Panc1 (cell line): ENCODE measurements at regions not wholly inside any gene's neighbourhood (a gene's known extent, or its start where the extent isn't known, plus 50 kb on each side); places are given as distances from the start of the nearest gene placed in this dataset.
"Not testable (repeated sequence)": the region's sequence is repeated elsewhere in the genome, so short reads cannot be mapped to it uniquely, and the experiment has no call there.

Experiments
- ATAC-seq: fragments of 200-7000 bp; cut with Tn5 transposase; 2 replicates; pipeline ENCODE4 v1.9.1; 2020; ENCODE audit warnings: mild to moderate bottlenecking, moderate library complexity
- BruUV-seq: library from RNA; stranded (reverse); fragments of 400-500 nt; replicated peaks from 2 replicates; lab custom pipeline; 2021; lab: Mats Ljungman, UMichigan
- CTCF ChIA-PET: fragments of 300-600 bp; sonication (Branson Sonifier 250); formaldehyde crosslinking; loops from one replicate; lab custom pipeline; 2022; ENCODE audit warnings: antibody characterized with exemption; lab: Charles Lee
- POLR2A ChIA-PET: fragments of 300-600 bp; sonication (Branson Sonifier 250); formaldehyde crosslinking; loops from one replicate; lab custom pipeline; 2022; ENCODE audit warnings: antibody characterized with exemption; lab: Charles Lee
- DNase-seq: peaks from one replicate; pipeline ENCODE4 v3.0.0-alpha.2; 2010; ENCODE audit warnings: low read depth, low spot score
- H3K27ac ChIP-seq: 2 replicates; pipeline ENCODE4 v1.5.1; 2011; ENCODE audit warnings: mild to moderate bottlenecking, low read length, inconsistent platforms
- H3K27me3 ChIP-seq: fragments of 200-500 bp; sonication (Bioruptor generic); 2 replicates; pipeline ENCODE4 v1.6.0; 2014; ENCODE audit warnings: low read length, inconsistent platforms; ENCODE audit not compliant: control insufficient read depth, insufficient read depth
- H3K36me3 ChIP-seq: fragments of 200-500 bp; sonication (Bioruptor generic); 2 replicates; pipeline ENCODE4 v1.5.1; 2014; ENCODE audit warnings: inconsistent platforms, mild to moderate bottlenecking, low read length, moderate library complexity; ENCODE audit not compliant: control insufficient read depth, insufficient read depth
- H3K4me1 ChIP-seq: 2 replicates; pipeline ENCODE4 v1.5.1; 2011; ENCODE audit warnings: inconsistent platforms, mild to moderate bottlenecking, low read length, moderate library complexity; ENCODE audit not compliant: control insufficient read depth, insufficient read depth
- H3K4me3 ChIP-seq, 2 experiments: 2 replicates each; pipeline ENCODE4 v1.5.1; 2011 to 2012; ENCODE audit warnings: low read depth in 2 of 2, low read length in 2 of 2, mild to moderate bottlenecking in 2 of 2, inconsistent platforms in 1 of 2, moderate library complexity in 1 of 2
- H3K9me3 ChIP-seq: fragments of 200-500 bp; sonication (Bioruptor generic); 2 replicates; pipeline ENCODE4 v1.5.1; 2014; ENCODE audit warnings: low read depth, mild to moderate bottlenecking, inconsistent platforms, low read length, moderate library complexity; ENCODE audit not compliant: control insufficient read depth, insufficient read depth
- CTCF ChIP-seq: fragments of 450-650 bp; IDR thresholded peaks from 2 replicates; pipeline ENCODE4 v1.5.1; 2017; ENCODE audit warnings: mild to moderate bottlenecking
- POLR2AphosphoS5 ChIP-seq: IDR thresholded peaks from 2 replicates; pipeline ENCODE4 v1.6.1; 2012; ENCODE audit warnings: mild to moderate bottlenecking, low read depth, low read length, moderate library complexity
- REST ChIP-seq, 2 experiments: IDR thresholded peaks; 2 replicates each; pipeline ENCODE4 v1.6.1; 2011 to 2012; ENCODE audit warnings: low read depth in 2 of 2, control low read depth in 1 of 2, low read length in 1 of 2, mild to moderate bottlenecking in 1 of 2, moderate library complexity in 1 of 2; ENCODE audit not compliant: insufficient read depth in 1 of 2
- SIN3A ChIP-seq: IDR thresholded peaks from 2 replicates; pipeline ENCODE4 v1.6.1; 2012; ENCODE audit warnings: low read depth, mild to moderate bottlenecking, low read length, moderate library complexity, borderline replicate concordance; ENCODE audit not compliant: insufficient read depth
- TCF7L2 ChIP-seq: IDR thresholded peaks from 2 replicates; pipeline ENCODE4 v1.6.1; 2011; ENCODE audit warnings: mild to moderate bottlenecking, low read depth, low read length, inconsistent platforms
- in situ Hi-C: cut with HindIII; loops from 2 replicates; pipeline ENCODE4 v1.10.0; 2016; ENCODE audit warnings: low sequenced_read_pairs, low pct_unique_long_range_greater_than_20kb
- intact Hi-C: fragments of 100-400 bp; cut with micrococcal nuclease; formaldehyde crosslinking; loops from one replicate; pipeline ENCODE4 v1.10.0; 2022; ENCODE audit not compliant: unreplicated experiment

GRCh38 chr2:129565551-129566109 is 413.8 kb upstream of the RAB6C start:
- POLR2A ChIA-PET: no interaction called here
- Histone ChIP-seq H3K27me3 (no peaks in the 10 kb centered on the region), H3K36me3 (no peaks in the 10 kb centered on the region), H3K9me3 (no peaks in the 10 kb centered on the region), H3K4me1 (no peaks in the 10 kb centered on the region), H3K4me3 (no peak overlapping the region), H3K27ac (no peak overlapping the region)
- in situ Hi-C loops: no loop called here
- ATAC-seq (no peak), DNase-seq (no peak)
- no TSS peak for BruUV-seq
- CTCF ChIA-PET: no interaction called here
- no peak for TF ChIP-seq CTCF
- TF ChIP-seq POLR2AphosphoS5: no peak
- no peak for TF ChIP-seq TCF7L2
- TF ChIP-seq SIN3A: no peak
- TF ChIP-seq REST (IDR thresholded peaks at IDR 0.05; ENCODE audit: insufficient read depth in 1 of 2, low read depth in 2 of 2, low read length in 1 of 2): no peak
- intact Hi-C loops: no loop called here

GRCh38 chr2:129570812-129571211 is 408.7 kb upstream of the RAB6C start:
- H3K36me3 ChIP-seq, in situ Hi-C loops, intact Hi-C loops, DNase-seq, BruUV-seq, H3K4me3 ChIP-seq, H3K27ac ChIP-seq, CTCF ChIA-PET, H3K27me3 ChIP-seq, POLR2A ChIA-PET, H3K4me1 ChIP-seq, ATAC-seq, H3K9me3 ChIP-seq: not testable (repeated sequence)

- ATAC-seq (no peak), DNase-seq (no peak)
- intact Hi-C loops: no loop called here
- in situ Hi-C loops: no loop called here
- H3K9me3 ChIP-seq: no peaks in the 10 kb centered on the region
- BruUV-seq: no TSS peak
- no peak for TF ChIP-seq SIN3A
- TF ChIP-seq REST (IDR thresholded peaks at IDR 0.05; ENCODE audit: insufficient read depth in 1 of 2, low read depth in 2 of 2, low read length in 1 of 2): no peak
- no peak for TF ChIP-seq CTCF
- no peak for TF ChIP-seq TCF7L2
- no peak for TF ChIP-seq POLR2AphosphoS5
- no peak overlapping the region for H3K4me3 ChIP-seq
- H3K4me1 ChIP-seq: no peaks in the 10 kb centered on the region
- ChIA-PET CTCF (no interaction called here), POLR2A (no interaction called here)
- H3K36me3 ChIP-seq: no peaks in the 10 kb centered on the region
- H3K27me3 ChIP-seq: no peaks in the 10 kb centered on the region
- no peak overlapping the region for H3K27ac ChIP-seq
Measured at GRCh38 chr2:129575431-129575830, 404.0 kb upstream of the RAB6C start.
